ENCODE measurements at regions not wholly inside any gene's neighbourhood (a gene's known extent, or its start where the extent isn't known, plus 50 kb on each side); places are given as distances from the start of the nearest gene placed in this dataset.

GRCh38 chr4:164508097-164508496, 245.8 kb upstream of the SMIM31 start:
- TF ChIP-seq CTCF (IDR thresholded peaks at IDR 0.05): no peak
- TF ChIP-seq EZH2 (IDR thresholded peaks at IDR 0.05): no peak
- TF ChIP-seq EZH2phosphoT487 (IDR thresholded peaks at IDR 0.05): no peak
